ENCODE measurements at regions not wholly inside any gene's neighbourhood (a gene's known extent, or its start where the extent isn't known, plus 50 kb on each side); places are given as distances from the start of the nearest gene placed in this dataset.

DNA sequence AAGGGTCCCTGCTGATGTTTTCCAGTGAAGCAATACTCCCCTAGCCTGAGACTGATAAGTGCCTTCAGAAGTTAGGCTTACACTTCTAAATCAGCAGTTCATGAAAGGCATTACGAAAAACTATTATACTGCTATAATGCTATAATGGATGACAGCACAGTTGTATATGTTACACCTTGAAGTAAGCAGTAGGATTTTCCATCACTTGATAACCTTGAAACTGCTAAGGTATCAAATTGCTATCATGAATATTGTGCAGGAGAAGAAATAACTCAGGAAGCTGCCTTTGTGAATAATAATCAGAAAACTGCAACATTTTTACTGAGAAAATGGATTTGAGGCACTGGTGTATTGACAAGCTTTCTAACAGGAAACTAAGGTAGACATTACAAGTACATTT is 142.3 kb downstream of the HNMT start:
- Histone ChIP-seq H3K56ac (ENCODE audit: insufficient read length, low read depth, low read length) (no peak overlapping the region), H2BK12ac (ENCODE audit: insufficient read length, low read depth, low read length) (no peak overlapping the region), H3K79me1 (ENCODE audit: insufficient read depth, low read depth, low read length, poor library complexity, severe bottlenecking) (no peaks in the 10 kb centered on the region), H3K27me3 (ENCODE audit: insufficient read depth, low read length) (no peaks in the 10 kb centered on the region), H4K91ac (ENCODE audit: insufficient read length, low read depth, low read length) (no peak overlapping the region), H3K23me2 (ENCODE audit: insufficient read length, low read depth, low read length, poor library complexity, severe bottlenecking) (no peaks in the 10 kb centered on the region), H3K27ac (ENCODE audit: insufficient read length, low read depth, low read length) (no peak overlapping the region), H3K4ac (ENCODE audit: low read depth, low read length) (no peak overlapping the region), H2BK20ac (ENCODE audit: low read depth, low read length, poor library complexity, severe bottlenecking) (no peak overlapping the region), H2BK15ac (ENCODE audit: low read depth, low read length) (no peak overlapping the region), H3K14ac (ENCODE audit: insufficient read depth, low read length) (no peak overlapping the region), H3K9ac (ENCODE audit: extremely low read depth, insufficient read length, low read length) (no peak overlapping the region), H4K5ac (ENCODE audit: insufficient read length, low read depth, low read length) (no peak overlapping the region), H3K79me2 (ENCODE audit: insufficient read depth, low read length) (no peaks in the 10 kb centered on the region), H3K9me3 (ENCODE audit: control insufficient read depth, low read depth, low read length) (no peaks in the 10 kb centered on the region), H3K23ac (ENCODE audit: insufficient read length, low read depth, low read length) (no peak overlapping the region), H2BK5ac (ENCODE audit: insufficient read length, low read length) (no peak overlapping the region), H3K4me2 (ENCODE audit: insufficient read depth, insufficient read length, low read length) (no peak overlapping the region), H2AK5ac (ENCODE audit: insufficient read length, low read length) (no peak overlapping the region), H3K4me1 (ENCODE audit: insufficient read depth, low read length) (no peaks in the 10 kb centered on the region), H2AFZ (ENCODE audit: low read length) (no peak overlapping the region), H4K8ac (replicated peaks; ENCODE audit: insufficient read length, low read depth, low read length) (no peak overlapping the region), H2BK120ac (ENCODE audit: low read depth, low read length, poor library complexity, severe bottlenecking) (no peak overlapping the region), H4K20me1 (ENCODE audit: control insufficient read depth, insufficient read depth, insufficient read length) (no peaks in the 10 kb centered on the region), H3T11ph (ENCODE audit: low read length) (no peak overlapping the region), H3K18ac (ENCODE audit: insufficient read length, low read depth, low read length) (no peak overlapping the region)
- no CpG with 5 or more reads among the region's 1 CpG for WGBS (ENCODE audit: extremely low coverage, insufficient read length, low lambda C conversion rate)
- Mint-ChIP-seq H3K36me3 (ENCODE audit: insufficient read depth in 1 of 3, low read depth in 3 of 3) (no peaks in the 10 kb centered on the region), H3K4me3 (no peak overlapping the region), H3K27me3 (ENCODE audit: low read depth) (no peaks in the 10 kb centered on the region), H3K9me3 (no peaks in the 10 kb centered on the region; a peak in 2 of 5 replicates), H3K4me1 (peaks cover 3 to 6% of the 10 kb centered on the region in 2 experiments), H3K27ac (no peak overlapping the region)
- TF ChIP-seq, protein P1, sequence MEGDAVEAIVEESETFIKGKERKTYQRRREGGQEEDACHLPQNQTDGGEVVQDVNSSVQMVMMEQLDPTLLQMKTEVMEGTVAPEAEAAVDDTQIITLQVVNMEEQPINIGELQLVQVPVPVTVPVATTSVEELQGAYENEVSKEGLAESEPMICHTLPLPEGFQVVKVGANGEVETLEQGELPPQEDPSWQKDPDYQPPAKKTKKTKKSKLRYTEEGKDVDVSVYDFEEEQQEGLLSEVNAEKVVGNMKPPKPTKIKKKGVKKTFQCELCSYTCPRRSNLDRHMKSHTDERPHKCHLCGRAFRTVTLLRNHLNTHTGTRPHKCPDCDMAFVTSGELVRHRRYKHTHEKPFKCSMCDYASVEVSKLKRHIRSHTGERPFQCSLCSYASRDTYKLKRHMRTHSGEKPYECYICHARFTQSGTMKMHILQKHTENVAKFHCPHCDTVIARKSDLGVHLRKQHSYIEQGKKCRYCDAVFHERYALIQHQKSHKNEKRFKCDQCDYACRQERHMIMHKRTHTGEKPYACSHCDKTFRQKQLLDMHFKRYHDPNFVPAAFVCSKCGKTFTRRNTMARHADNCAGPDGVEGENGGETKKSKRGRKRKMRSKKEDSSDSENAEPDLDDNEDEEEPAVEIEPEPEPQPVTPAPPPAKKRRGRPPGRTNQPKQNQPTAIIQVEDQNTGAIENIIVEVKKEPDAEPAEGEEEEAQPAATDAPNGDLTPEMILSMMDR (conservative IDR thresholded peaks at IDR 0.05): no peak
- no peak for DNase-seq

Data from H9 (cell line).